DMS153 treated with DMSO at 0.1 percent for 48 hours (cell line): ENCODE measurements at regions not wholly inside any gene's neighbourhood (a gene's known extent, or its start where the extent isn't known, plus 50 kb on each side); places are given as distances from the start of the nearest gene placed in this dataset.

Experiments
- DNase-seq: peaks from one replicate; lab custom pipeline; 2025; ENCODE audit not compliant: unreplicated experiment; lab: John Stamatoyannopoulos, UW

GRCh38 chr1:166221316-166221715, 54.5 kb upstream of the FAM78B start:
- no peak for DNase-seq

DNA sequence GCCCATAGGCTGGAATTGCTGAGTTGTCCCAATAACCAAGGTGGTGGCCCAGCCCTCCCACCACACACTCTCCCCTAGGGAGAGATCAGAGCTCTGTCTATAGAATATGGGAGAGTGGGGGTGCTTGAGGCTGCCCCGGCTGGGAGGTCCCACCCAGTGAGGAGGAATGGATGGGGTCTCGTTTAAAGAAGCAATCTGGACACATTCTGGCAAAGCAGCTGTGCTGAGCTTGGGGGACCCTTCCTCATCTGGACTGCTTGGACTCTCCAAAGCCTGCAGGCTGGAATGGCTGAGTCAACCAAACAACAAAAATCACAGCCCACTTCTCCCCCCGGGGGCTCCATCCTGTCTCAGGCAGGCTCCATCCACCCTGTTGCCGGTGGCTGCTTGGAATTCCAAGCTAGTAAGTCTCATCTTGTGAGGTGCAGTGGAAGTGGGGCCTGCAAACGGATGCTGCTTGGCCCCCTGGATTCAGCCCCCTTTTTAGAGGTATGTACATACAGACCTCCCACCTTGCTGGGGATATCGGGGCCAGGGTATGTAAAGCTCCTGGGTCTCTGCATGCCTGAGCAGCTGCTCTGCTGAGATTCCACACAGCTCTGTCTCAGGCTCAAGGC, 67.1 kb upstream of the FAM78B start:
- DNase-seq: no peak

- no peak for DNase-seq
Observed at GRCh38 chr1:166235728-166236127, 68.9 kb upstream of the FAM78B start.

DNA sequence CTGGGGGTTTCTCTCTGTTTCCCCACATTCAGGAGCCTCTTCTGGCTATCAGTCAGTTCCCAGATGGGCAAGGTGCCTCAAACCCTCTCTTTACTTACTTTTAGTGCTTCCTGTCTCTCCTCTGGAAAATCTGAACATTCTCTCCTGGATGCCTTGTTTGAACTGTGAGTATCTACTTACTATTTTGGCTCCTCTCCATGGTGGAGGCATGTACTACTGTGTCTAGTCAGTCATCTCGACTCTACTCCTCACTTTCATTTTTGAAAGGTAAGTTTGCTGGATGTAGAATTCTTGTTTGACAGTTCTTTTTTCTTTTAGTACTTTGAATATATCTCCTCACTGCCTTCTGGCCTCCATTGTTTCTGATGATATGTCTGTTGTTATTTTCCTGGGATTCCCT, 70.9 kb upstream of the FAM78B start:
- no peak for DNase-seq

GRCh38 chr1:166253076-166253779, 86.4 kb upstream of the FAM78B start:
- DNase-seq: no peak

- DNase-seq: no peak
Observed at GRCh38 chr1:166258017-166258416, 91.2 kb upstream of the FAM78B start.

DNA sequence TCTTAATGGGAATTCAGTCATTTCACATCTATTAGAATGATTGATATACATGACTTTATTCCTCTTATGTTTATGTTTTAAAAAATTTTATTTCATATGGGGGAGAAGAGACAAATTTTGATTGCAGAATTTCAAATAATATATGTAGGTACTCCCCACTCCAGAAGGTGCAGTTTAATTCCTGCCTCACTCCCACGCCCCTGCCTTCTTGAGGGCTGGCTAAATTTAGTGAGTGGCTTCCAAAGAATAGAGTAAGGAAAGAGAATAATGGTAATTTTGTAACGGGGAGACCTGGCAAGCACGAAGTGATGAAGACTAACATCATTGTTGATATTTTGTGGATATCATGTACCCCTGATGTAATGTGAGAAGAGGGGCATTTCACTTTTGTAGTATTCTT, 94.7 kb upstream of the FAM78B start:
- DNase-seq: no peak

- DNase-seq: no peak
Observed at GRCh38 chr1:166270476-166271150, 103.8 kb upstream of the FAM78B start.

GRCh38 chr1:166271151-166271538, 104.3 kb upstream of the FAM78B start:
- no peak for DNase-seq

- DNase-seq: no peak
Observed at GRCh38 chr1:166272155-166272554, 105.4 kb upstream of the FAM78B start.

DNA sequence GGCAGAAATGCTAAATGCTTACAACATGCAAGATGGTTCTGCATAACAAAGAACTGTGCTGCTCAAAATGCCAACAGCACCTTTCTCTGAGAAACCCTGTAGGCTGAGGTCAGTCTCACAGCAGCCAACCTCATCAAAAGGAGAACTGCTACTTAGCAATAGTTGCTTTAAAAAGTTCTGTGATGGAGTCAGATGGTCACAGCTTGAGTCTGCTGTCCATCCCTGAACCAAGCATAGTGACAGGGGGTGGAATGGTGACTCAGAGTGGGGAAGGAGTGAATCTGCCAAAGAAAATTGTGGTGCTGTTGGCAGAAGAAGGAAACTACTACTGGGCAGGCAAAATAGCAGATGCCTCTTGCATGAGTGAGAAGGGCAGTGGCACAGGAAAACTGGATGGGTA, 106.0 kb upstream of the FAM78B start:
- DNase-seq: no peak

GRCh38 chr1:166273618-166274017, 106.8 kb upstream of the FAM78B start:
- DNase-seq: no peak

DNA sequence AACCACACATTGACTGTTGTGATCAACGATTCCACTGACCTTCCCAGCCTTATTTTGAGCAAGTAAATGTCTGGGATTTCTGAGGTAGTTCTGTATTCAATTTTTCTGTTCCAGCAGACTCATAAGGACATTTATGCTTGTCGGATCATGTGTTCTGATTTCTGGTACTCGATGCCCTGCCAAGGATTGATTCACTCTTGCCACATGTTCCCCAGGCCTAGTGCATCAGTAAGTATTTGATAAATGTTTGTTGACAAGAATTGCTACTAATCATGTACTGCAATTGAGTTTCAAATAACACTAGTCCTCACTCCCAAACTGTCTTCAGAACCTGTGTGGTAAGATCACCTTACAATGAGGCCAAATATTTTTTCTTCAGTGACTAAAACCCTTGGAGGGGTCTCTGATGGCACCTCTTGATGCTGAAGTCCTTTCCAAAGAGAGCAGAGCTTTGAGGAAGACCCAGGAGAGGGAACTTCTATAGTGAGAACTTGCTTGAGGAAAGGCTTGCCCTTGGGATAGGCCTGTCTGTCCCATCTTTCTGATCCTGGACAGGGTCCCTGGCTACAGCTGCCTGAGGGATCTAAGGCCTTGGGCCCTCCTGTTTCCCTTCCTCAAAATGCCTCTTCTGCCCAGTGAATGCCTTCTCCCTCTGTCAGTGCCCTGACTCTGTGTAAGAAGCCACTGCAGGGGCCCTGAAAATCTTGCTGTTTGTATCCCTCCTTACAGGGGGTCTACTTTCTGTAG, 115.8 kb upstream of the FAM78B start:
- DNase-seq: no peak

DNA sequence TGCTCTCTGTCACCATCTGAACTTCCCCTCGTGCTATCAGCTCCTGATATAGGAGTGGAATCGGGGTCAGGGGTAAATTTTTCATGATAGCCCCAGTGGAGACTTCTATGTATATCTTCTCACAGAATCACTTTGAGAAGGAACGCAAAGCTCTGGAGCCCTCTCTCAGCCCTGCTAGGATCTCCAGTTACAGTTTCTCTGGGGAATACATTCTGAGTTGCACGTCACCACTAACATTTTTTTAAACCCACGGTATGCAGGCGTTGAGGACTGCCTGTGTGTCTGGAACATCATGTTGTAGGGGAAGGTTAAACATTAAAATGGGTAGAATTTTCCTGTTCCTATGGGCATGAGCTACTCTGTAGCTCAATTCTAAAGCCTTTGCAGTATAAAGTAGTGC, 116.4 kb upstream of the FAM78B start:
- no peak for DNase-seq

DNA sequence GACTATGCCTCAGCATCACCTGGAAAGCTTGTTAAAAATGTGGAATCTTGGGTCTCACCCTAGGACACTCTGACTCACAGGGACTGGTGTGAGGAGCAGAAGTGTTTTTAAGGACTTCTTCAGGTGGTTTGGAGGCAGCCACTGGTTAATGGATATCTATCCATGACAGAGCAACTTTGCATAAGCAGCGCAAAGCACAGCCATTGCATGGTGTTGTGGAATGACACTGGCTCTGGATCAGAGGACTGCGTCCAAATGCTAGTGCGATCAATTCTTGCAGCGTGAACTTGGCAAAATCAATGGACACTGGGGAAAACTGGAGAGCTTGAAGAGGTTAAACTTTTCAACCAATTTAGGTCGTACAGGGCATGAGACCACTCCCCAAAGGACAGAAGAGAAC, 116.8 kb upstream of the FAM78B start:
- DNase-seq: no peak

GRCh38 chr1:166289309-166290050, 122.7 kb upstream of the FAM78B start:
- no peak for DNase-seq

GRCh38 chr1:166295656-166296055, 128.9 kb upstream of the FAM78B start:
- DNase-seq: no peak

DNA sequence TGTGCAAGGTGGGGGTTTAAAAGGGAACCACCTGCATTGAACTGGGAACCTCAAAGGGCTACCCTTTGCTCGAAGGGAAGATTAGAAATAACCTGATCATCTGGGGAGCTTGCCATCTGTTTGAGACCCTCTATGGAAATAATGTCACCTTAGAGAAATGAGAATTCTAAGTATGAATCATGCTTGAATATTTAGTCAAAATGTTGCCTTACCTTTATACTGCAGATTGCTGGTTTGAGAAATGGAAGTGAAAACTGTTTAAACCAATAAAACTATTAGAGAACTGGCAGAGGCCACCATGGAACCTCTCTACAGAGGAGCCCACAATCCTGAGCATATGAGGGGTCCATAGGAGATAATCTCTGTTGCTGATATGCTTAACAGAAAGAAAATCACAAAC, 131.2 kb upstream of the FAM78B start:
- no peak for DNase-seq

- no peak for DNase-seq
Observed at GRCh38 chr1:166300767-166301166, 134.0 kb upstream of the FAM78B start.

DNA sequence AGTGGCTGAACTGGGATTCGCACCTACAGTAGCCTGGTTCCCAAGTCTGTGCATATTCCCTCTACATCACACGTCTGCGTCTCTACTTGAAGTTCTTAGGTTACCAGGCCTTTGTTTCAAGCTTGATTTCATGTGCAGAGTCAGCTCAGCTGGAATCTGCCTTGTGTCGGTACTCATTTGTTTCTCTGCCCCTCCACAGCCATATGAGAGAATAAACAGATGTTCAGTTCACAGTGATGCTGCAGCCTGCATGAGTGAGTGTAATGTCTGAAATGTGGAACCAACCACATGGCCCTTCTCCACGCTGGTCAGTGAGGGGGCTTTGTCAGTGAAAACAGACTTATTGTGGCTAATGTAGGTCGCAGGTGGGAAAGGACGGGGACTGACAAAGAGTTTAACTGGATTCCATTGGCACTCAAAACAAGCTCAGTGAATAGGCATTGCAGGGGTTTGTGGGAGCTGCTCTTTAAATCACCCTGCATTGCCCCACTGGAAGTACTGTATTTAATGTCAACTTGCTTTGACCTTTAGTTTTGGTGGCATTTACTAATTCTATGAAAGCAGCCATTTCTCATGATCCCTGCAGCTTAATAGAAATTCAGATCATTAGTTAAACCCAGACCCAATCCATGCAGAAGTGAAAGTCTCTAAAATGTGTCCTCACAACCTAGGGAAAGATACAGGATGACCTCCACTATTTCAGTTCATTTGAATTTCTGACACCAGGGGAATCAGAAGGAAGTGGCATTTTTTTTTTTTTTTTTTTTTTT, 136.4 kb upstream of the FAM78B start:
- no peak for DNase-seq
